ENCODE measurements at regions not wholly inside any gene's neighbourhood (a gene's known extent, or its start where the extent isn't known, plus 50 kb on each side); places are given as distances from the start of the nearest gene placed in this dataset.

GRCh38 chr20:22420116-22420598 lies 164.2 kb downstream of the FOXA2 start:
- TF ChIP-seq ZNF274 (IDR thresholded peaks at IDR 0.05; ENCODE audit: low read depth, low read length), result no peak
- no peak for TF ChIP-seq SUZ12 (IDR thresholded peaks at IDR 0.05; ENCODE audit: extremely low read depth, insufficient read depth, insufficient read length)
